Fibroblast of the aortic adventitia (primary cell): ENCODE measurements at regions not wholly inside any gene's neighbourhood (a gene's known extent, or its start where the extent isn't known, plus 50 kb on each side); places are given as distances from the start of the nearest gene placed in this dataset.

Experiments used
- DNase-seq: peaks from one replicate; pipeline ENCODE4 v3.0.0-alpha.2; 2010; ENCODE audit warnings: low read depth
- H3K4me3 ChIP-seq: 2 replicates; pipeline ENCODE4 v1.5.1; 2011; ENCODE audit warnings: low read depth, mild to moderate bottlenecking, control low read depth, low read length, moderate library complexity
- CTCF ChIP-seq: IDR thresholded peaks from 2 replicates; pipeline ENCODE4 v1.5.1; 2011; ENCODE audit warnings: mild to moderate bottlenecking, low read length, control low read depth, inconsistent platforms; ENCODE audit not compliant: insufficient read depth

- H3K4me3 ChIP-seq = no peak overlapping the region
- DNase-seq = no peak
- no peak for TF ChIP-seq CTCF
These were observed 467.2 kb downstream of the TFAP2B start for GRCh38 chr6:51285876-51286275.

GRCh38 chr6:51289041-51289440 is 470.4 kb downstream of the TFAP2B start:
- no peak for TF ChIP-seq CTCF
- no peak overlapping the region for H3K4me3 ChIP-seq
- no peak for DNase-seq

GRCh38 chr6:51292659-51293058 is 474.0 kb downstream of the TFAP2B start:
- H3K4me3 ChIP-seq = no peak overlapping the region
- DNase-seq = no peak
- TF ChIP-seq CTCF = no peak

- H3K4me3 ChIP-seq = no peak overlapping the region
- TF ChIP-seq CTCF = no peak
- DNase-seq = no peak
These were observed 481.1 kb downstream of the TFAP2B start for GRCh38 chr6:51299621-51300380.

GRCh38 chr6:51300510-51300909 is 481.8 kb downstream of the TFAP2B start:
- TF ChIP-seq CTCF = no peak
- no peak overlapping the region for H3K4me3 ChIP-seq
- no peak for DNase-seq

- no peak for TF ChIP-seq CTCF
- H3K4me3 ChIP-seq = no peak overlapping the region
- DNase-seq = no peak
These were observed 483.3 kb downstream of the TFAP2B start for GRCh38 chr6:51301962-51302361.

- DNase-seq = no peak
- TF ChIP-seq CTCF = no peak
These were observed 483.8 kb downstream of the TFAP2B start for GRCh38 chr6:51302431-51302830.

More at GRCh38 chr6:51302431-51302830, 483.8 kb downstream of the TFAP2B start:
- H3K4me3 ChIP-seq = no peak overlapping the region
